Endodermal cell (in vitro differentiated cells): ENCODE measurements at regions not wholly inside any gene's neighbourhood (a gene's known extent, or its start where the extent isn't known, plus 50 kb on each side); places are given as distances from the start of the nearest gene placed in this dataset.

Experiments
- DNase-seq: peaks from one replicate; pipeline ENCODE4 v3.0.0-alpha.2; 2017
- H3K27ac ChIP-seq: 2 replicates; pipeline ENCODE4 v1.5.1; 2013; ENCODE audit warnings: mild to moderate bottlenecking, low read depth, low read length, moderate library complexity
- H3K27me3 ChIP-seq: 2 replicates; pipeline ENCODE4 v1.6.1; 2013; ENCODE audit warnings: mild to moderate bottlenecking, low read length, moderate library complexity; ENCODE audit not compliant: insufficient read depth, control insufficient read depth, poor library complexity, severe bottlenecking
- H3K36me3 ChIP-seq: 2 replicates; pipeline ENCODE4 v1.7.0; 2013; ENCODE audit warnings: mild to moderate bottlenecking, low read length, moderate library complexity; ENCODE audit not compliant: control insufficient read depth, insufficient read depth
- H3K4me1 ChIP-seq: one replicate; pipeline ENCODE4 v1.7.0; 2013; ENCODE audit warnings: low read length; ENCODE audit not compliant: control insufficient read depth, insufficient read depth
- H3K4me3 ChIP-seq: 2 replicates; pipeline ENCODE4 v1.5.1; 2013; ENCODE audit warnings: mild to moderate bottlenecking, low read length, moderate library complexity
- H3K9ac ChIP-seq: 2 replicates; pipeline ENCODE4 v1.6.1; 2013; ENCODE audit warnings: mild to moderate bottlenecking, low read length, moderate library complexity; ENCODE audit not compliant: poor library complexity, severe bottlenecking; ENCODE audit errors: extremely low read depth
- H3K9me3 ChIP-seq: 2 replicates; pipeline ENCODE4 v1.6.1; 2013; ENCODE audit warnings: mild to moderate bottlenecking, low read length, moderate library complexity; ENCODE audit not compliant: control insufficient read depth
- H3K27ac Mint-ChIP-seq: 2 replicates; pipeline ENCODE4 v1.8.0; 2020; ENCODE audit warnings: mixed read lengths
- H3K27me3 Mint-ChIP-seq: 2 replicates; pipeline ENCODE4 v1.8.0; 2021; ENCODE audit warnings: mild to moderate bottlenecking, mixed read lengths; ENCODE audit not compliant: insufficient read depth
- H3K36me3 Mint-ChIP-seq: 2 replicates; pipeline ENCODE4 v1.8.0; 2020; ENCODE audit warnings: low read depth, mixed read lengths
- H3K4me1 Mint-ChIP-seq: 2 replicates; pipeline ENCODE4 v1.8.0; 2020; ENCODE audit warnings: mixed read lengths
- H3K4me3 Mint-ChIP-seq: 2 replicates; pipeline ENCODE4 v1.8.0; 2020; ENCODE audit warnings: mild to moderate bottlenecking, moderate library complexity, mixed read lengths
- H3K9me3 Mint-ChIP-seq: 2 replicates; pipeline ENCODE4 v1.8.0; 2020; ENCODE audit warnings: mild to moderate bottlenecking, mixed read lengths
- CTCF ChIP-seq: fragments of 200-600 bp; sonication (generic); conservative IDR thresholded peaks from 2 replicates; pipeline ENCODE4 v1.5.0; 2021; ENCODE audit warnings: antibody characterized with exemption, mild to moderate bottlenecking
- WGBS, 2 experiments: methylation state at CpG; one replicate each; pipeline versions ENCODE4 v1.1.5 to v1.1.7; 2013; ENCODE audit warnings: missing lambda C conversion rate in 2 of 2, mixed read lengths in 1 of 2; ENCODE audit not compliant: insufficient coverage in 1 of 2, insufficient read length in 1 of 2; 5-methylcytosine and 5-hydroxymethylcytosine counted together

GRCh38 chr1:18554099-18554498 lies 73.4 kb downstream of the KLHDC7A start:
- Histone ChIP-seq H3K36me3 (no peaks in the 10 kb centered on the region), H3K9ac (no peak overlapping the region), H3K4me3 (no peak overlapping the region), H3K27me3 (peaks cover 13% of the 10 kb centered on the region), H3K9me3 (no peaks in the 10 kb centered on the region), H3K27ac (no peak overlapping the region), H3K4me1 (peaks cover 6% of the 10 kb centered on the region)
- 81 to 86% methylated on average over 5 of the region's 5 CpGs for WGBS, 2 experiments
- Mint-ChIP-seq H3K27ac (no peak overlapping the region), H3K9me3 (no peaks in the 10 kb centered on the region), H3K36me3 (no peaks in the 10 kb centered on the region), H3K27me3 (peaks cover 26% of the 10 kb centered on the region), H3K4me1 (peaks cover 17% of the 10 kb centered on the region), H3K4me3 (no peak overlapping the region)
- DNase-seq = no peak
- no peak for TF ChIP-seq CTCF

GRCh38 chr1:18554597-18554996 lies 73.9 kb downstream of the KLHDC7A start:
- DNase-seq = no peak
- H3K4me1 ChIP-seq = peaks cover 6% of the 10 kb centered on the region
- Mint-ChIP-seq H3K4me3 (no peak overlapping the region), H3K27me3 (peaks cover 27% of the 10 kb centered on the region), H3K27ac (no peak overlapping the region), H3K4me1 (peaks cover 17% of the 10 kb centered on the region), H3K9me3 (no peaks in the 10 kb centered on the region), H3K36me3 (no peaks in the 10 kb centered on the region)
- TF ChIP-seq CTCF = no peak
- WGBS, 2 experiments = 87% methylated on average over 4 to 7 of the region's 7 CpGs
- H3K36me3 ChIP-seq = no peaks in the 10 kb centered on the region
- H3K9ac ChIP-seq = no peak overlapping the region
- peaks cover 18% of the 10 kb centered on the region for H3K27me3 ChIP-seq
- H3K9me3 ChIP-seq = no peaks in the 10 kb centered on the region
- H3K4me3 ChIP-seq = no peak overlapping the region
- no peak overlapping the region for H3K27ac ChIP-seq

GRCh38 chr1:18555036-18555435 lies 74.3 kb downstream of the KLHDC7A start:
- Histone ChIP-seq H3K9ac (no peak overlapping the region), H3K4me1 (peaks cover 6% of the 10 kb centered on the region), H3K27ac (no peak overlapping the region), H3K27me3 (peaks cover 22% of the 10 kb centered on the region), H3K9me3 (no peaks in the 10 kb centered on the region), H3K4me3 (no peak overlapping the region), H3K36me3 (no peaks in the 10 kb centered on the region)
- no peak for DNase-seq
- no peak overlapping the region for H3K27ac Mint-ChIP-seq
- H3K4me1 Mint-ChIP-seq = peaks cover 17% of the 10 kb centered on the region
- H3K9me3 Mint-ChIP-seq = no peaks in the 10 kb centered on the region
- no peaks in the 10 kb centered on the region for H3K36me3 Mint-ChIP-seq
- TF ChIP-seq CTCF = no peak
- H3K27me3 Mint-ChIP-seq = peaks cover 31% of the 10 kb centered on the region
- WGBS, 2 experiments = 87% methylated on average over 3 to 4 of the region's 5 CpGs
- no peak overlapping the region for H3K4me3 Mint-ChIP-seq
